GM12865 (cell line): ENCODE measurements at regions not wholly inside any gene's neighbourhood (a gene's known extent, or its start where the extent isn't known, plus 50 kb on each side); places are given as distances from the start of the nearest gene placed in this dataset.

Experiments
- DNase-seq: peaks from one replicate; pipeline ENCODE4 v3.0.0; 2010; ENCODE audit warnings: low read depth
- H3K4me3 ChIP-seq: 2 replicates; pipeline ENCODE4 v1.5.1; 2011; ENCODE audit warnings: mild to moderate bottlenecking, low read depth, low read length, control low read depth
- TF ChIP-seq, protein P1 (sequence below): IDR thresholded peaks from 2 replicates; pipeline ENCODE4 v1.5.1; 2011; ENCODE audit warnings: low read length, control low read depth, low read depth, inconsistent platforms; ENCODE audit not compliant: insufficient read depth; ENCODE audit errors: missing control alignments

DNA sequence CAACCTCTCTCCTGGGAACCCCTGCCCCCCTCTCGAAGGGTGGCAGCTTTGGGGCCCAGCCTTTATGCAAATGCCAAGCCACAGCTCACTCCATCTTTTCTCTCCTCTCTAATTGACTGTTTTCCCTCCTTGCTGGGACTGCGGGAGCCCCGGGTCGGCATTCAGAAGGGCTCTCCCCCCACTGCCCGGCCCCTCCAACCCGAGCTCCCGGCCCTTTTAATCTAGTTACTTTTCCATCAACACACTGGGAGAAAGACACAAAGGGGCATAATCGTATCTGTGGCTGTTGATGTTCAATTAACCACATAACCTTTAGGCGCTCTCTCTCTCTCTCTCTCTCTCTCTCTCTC is 95.4 kb downstream of the INHBB start:
- TF ChIP-seq, protein P1, sequence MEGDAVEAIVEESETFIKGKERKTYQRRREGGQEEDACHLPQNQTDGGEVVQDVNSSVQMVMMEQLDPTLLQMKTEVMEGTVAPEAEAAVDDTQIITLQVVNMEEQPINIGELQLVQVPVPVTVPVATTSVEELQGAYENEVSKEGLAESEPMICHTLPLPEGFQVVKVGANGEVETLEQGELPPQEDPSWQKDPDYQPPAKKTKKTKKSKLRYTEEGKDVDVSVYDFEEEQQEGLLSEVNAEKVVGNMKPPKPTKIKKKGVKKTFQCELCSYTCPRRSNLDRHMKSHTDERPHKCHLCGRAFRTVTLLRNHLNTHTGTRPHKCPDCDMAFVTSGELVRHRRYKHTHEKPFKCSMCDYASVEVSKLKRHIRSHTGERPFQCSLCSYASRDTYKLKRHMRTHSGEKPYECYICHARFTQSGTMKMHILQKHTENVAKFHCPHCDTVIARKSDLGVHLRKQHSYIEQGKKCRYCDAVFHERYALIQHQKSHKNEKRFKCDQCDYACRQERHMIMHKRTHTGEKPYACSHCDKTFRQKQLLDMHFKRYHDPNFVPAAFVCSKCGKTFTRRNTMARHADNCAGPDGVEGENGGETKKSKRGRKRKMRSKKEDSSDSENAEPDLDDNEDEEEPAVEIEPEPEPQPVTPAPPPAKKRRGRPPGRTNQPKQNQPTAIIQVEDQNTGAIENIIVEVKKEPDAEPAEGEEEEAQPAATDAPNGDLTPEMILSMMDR, result no peak
- no peak overlapping the region for H3K4me3 ChIP-seq
- DNase-seq, result no peak

DNA sequence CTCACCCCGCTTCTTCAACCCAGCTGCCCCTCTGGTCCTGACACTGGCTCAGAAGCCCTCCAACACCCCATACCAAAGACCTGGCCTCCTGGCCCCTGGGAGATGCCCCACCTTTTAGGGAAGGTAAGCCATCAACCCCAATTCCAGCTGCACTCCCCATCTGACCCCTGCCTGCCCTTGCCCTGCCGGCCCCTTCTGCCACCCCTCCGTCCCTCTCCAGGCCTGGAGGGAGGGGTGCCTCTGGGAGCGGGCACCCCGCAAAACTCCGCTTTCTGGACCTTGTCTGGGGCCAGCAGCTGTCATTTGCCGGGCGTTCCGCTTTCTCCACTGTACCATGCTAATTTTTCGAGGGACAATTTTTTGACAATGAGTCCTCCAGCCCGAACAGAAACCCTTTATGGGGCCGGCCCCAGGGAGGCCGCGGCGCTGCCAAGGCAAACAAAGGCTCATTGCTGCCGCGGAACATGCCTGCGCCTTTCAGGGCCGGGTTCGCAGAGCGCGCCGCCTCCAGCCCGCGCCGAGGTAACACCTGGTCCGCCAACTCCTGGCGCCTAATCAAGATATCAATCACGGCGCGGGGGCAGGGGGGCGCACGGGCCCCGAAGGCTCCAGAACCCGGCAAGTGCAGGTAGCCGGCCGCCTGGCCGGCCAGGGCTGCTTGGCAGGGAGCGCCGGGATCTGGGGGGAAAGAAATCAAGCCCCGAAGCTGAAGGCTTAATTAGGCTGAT is 96.0 kb downstream of the INHBB start:
- TF ChIP-seq, protein P1, result no peak
- no peak for DNase-seq
- no peak overlapping the region for H3K4me3 ChIP-seq

DNA sequence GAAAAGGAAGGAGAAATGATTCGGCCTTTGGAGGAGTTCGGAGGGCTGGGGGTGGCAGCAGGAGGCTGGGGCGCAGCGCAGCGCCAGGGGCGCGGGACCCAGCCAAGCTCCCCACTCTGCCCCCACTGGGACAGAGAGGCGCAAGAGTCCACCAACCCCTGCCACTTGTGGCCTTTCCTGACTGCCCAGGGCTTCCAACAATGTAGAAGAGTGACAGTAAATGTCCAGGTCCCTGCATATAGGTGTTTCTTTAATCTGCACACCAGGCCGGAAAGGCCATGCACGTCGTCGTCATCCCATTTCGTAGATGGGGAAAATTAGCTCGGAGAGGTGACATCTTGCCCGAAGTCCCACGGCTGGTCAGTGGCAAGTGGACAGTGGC is 96.6 kb downstream of the INHBB start:
- TF ChIP-seq, protein P1, result no peak
- no peak for DNase-seq
- no peak overlapping the region for H3K4me3 ChIP-seq

DNA sequence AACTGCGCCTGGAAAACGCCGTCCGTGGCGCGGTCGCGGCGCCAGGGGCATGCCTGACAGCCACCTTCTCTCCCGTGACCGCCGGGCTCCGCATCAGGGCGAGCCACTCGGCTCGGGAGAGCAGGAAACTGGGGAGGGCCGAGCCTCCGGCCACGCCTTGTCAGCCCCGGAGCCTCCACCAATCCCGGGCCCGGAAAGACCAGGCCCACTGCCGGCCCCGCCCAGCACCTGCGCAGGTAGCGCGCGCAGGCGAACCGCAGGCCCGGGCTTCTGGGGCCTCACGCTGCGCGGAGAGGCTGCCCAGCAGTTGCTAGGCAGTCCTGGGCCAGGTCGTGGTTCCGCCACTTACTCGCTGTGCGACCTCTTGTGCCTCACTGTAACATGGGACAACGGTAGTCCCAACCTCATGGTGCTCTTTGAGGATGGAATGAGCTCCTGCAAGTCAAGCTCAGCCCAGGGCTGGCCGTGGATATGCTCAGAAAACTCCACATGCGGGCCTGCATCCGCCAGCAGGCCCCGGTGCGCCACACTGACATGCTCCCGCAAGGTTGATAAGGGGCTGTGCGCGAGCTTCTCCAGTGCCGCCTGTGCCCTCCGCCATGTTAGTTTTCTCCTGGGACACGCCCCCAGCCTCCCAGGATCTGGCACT is 97.1 kb downstream of the INHBB start:
- no peak for DNase-seq
- TF ChIP-seq, protein P1, result no peak
- no peak overlapping the region for H3K4me3 ChIP-seq

DNA sequence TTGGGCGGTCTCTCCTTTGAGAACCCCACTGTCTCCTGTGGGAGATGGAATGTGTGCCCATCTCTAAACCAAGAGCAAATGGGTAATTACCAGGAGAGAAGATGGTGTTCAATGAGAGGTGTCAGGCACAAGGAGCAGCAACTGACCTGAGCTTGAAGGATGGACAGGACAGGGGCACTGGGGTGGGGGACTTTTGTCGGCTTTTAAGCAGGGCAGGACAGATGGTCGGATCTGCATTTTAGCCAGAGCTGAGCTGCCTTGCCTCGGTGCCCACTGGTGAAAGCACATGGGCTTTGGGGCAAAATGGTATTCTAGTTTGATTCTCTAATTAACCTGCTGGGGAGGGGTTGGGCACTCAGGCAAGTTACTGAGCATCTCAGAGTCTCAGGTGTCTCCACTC is 98.0 kb downstream of the INHBB start:
- DNase-seq, result no peak
- no peak overlapping the region for H3K4me3 ChIP-seq
- TF ChIP-seq, protein P1, result no peak

DNA sequence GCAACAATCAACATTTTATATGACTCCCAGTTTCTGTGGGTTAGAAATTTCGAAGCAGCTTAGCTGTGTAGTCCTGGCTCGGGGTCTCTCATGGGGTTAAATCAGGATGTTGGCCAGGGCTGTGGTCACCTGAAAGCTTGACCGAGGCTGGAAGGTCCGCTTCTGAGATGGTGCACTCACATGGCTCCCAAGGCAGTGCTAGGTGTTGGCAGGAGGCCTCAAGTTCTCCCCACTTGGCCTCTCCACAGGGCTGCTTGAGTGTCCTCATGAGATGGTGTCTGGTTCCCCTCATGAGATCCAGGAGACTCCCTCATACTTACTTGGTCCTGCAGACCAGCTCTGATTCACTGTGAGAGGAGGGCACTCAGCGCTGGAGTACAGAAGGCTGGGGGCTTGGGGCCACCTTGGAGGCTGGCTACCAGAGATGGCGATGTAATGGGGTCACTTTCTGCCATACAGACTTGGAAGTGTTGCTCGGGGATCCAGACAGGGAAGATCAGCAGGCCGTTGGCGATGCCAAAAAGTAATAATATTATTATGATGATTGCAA is 98.8 kb downstream of the INHBB start:
- TF ChIP-seq, protein P1, result no peak
- no peak overlapping the region for H3K4me3 ChIP-seq
- no peak for DNase-seq
